KMS-11 (cell line): ENCODE measurements at regions not wholly inside any gene's neighbourhood (a gene's known extent, or its start where the extent isn't known, plus 50 kb on each side); places are given as distances from the start of the nearest gene placed in this dataset.

Experiments used
- H2AFZ ChIP-seq: fragments of 200-600 bp; sonication (generic); 2 replicates; pipeline ENCODE4 v1.6.1; 2016; ENCODE audit warnings: antibody characterized with exemption, mixed run types, low read depth
- H3K27ac ChIP-seq: fragments of 200-600 bp; sonication (generic); 2 replicates; pipeline ENCODE4 v1.6.1; 2016; ENCODE audit warnings: mild to moderate bottlenecking, mixed run types
- H3K27me3 ChIP-seq: fragments of 200-600 bp; sonication (generic); 2 replicates; pipeline ENCODE4 v1.6.1; 2017; ENCODE audit warnings: mild to moderate bottlenecking, low read depth, mixed run types, moderate library complexity; ENCODE audit not compliant: insufficient read depth
- H3K36me3 ChIP-seq: fragments of 200-600 bp; sonication (generic); 2 replicates; pipeline ENCODE4 v1.6.1; 2017; ENCODE audit warnings: mild to moderate bottlenecking, mixed run types; ENCODE audit not compliant: insufficient read depth
- H3K4me1 ChIP-seq: fragments of 200-600 bp; sonication (generic); 2 replicates; pipeline ENCODE4 v1.6.1; 2016; ENCODE audit warnings: mild to moderate bottlenecking, low read depth, mixed run types; ENCODE audit not compliant: poor library complexity, severe bottlenecking
- H3K4me2 ChIP-seq: fragments of 200-600 bp; sonication (generic); 2 replicates; pipeline ENCODE4 v1.7.0; 2016; ENCODE audit warnings: mild to moderate bottlenecking, mixed run types
- H3K4me3 ChIP-seq: fragments of 200-600 bp; sonication (generic); IDR thresholded peaks from 2 replicates; pipeline ENCODE4 v1.6.1; 2017; ENCODE audit warnings: low read depth, low read length, mixed read lengths; ENCODE audit not compliant: insufficient read depth
- H3K79me2 ChIP-seq: fragments of 200-600 bp; sonication (generic); 2 replicates; pipeline ENCODE4 v1.6.1; 2016; ENCODE audit warnings: low read depth, mixed run types; ENCODE audit not compliant: insufficient read depth
- H3K9ac ChIP-seq: fragments of 200-600 bp; sonication (generic); 2 replicates; pipeline ENCODE4 v1.6.1; 2016; ENCODE audit warnings: mild to moderate bottlenecking, mixed run types
- H4K20me1 ChIP-seq: fragments of 200-600 bp; sonication (generic); 2 replicates; pipeline ENCODE4 v1.6.1; 2016; ENCODE audit warnings: mild to moderate bottlenecking, mixed run types; ENCODE audit not compliant: insufficient read depth
- CTCF ChIP-seq: fragments of 200-600 bp; sonication (generic); conservative IDR thresholded peaks from 2 replicates; pipeline ENCODE4 v1.6.1; 2017; ENCODE audit warnings: low read depth, mild to moderate bottlenecking, antibody characterized with exemption, low read length, moderate library complexity, mixed read lengths

GRCh38 chr3:74332165-74332564, 282.3 kb downstream of the CNTN3 start:
- Histone ChIP-seq H3K4me2 (no peak overlapping the region), H3K27ac (no peak overlapping the region), H3K27me3 (no peaks in the 10 kb centered on the region), H2AFZ (no peak overlapping the region), H3K4me3 (no peak overlapping the region), H3K9ac (no peak overlapping the region), H3K36me3 (no peaks in the 10 kb centered on the region), H3K79me2 (no peaks in the 10 kb centered on the region), H4K20me1 (no peaks in the 10 kb centered on the region), H3K4me1 (no peaks in the 10 kb centered on the region)
- TF ChIP-seq CTCF = no peak

- no peak for TF ChIP-seq CTCF
- H3K79me2 ChIP-seq = no peaks in the 10 kb centered on the region
- no peaks in the 10 kb centered on the region for H3K36me3 ChIP-seq
- H3K4me1 ChIP-seq = no peaks in the 10 kb centered on the region
- H3K27me3 ChIP-seq = no peaks in the 10 kb centered on the region
- H4K20me1 ChIP-seq = no peaks in the 10 kb centered on the region
- no peak overlapping the region for H3K4me2 ChIP-seq
- no peak overlapping the region for H3K9ac ChIP-seq
- H3K27ac ChIP-seq = no peak overlapping the region
- no peak overlapping the region for H2AFZ ChIP-seq
- no peak overlapping the region for H3K4me3 ChIP-seq
Observed at GRCh38 chr3:74331711-74332110, 282.7 kb downstream of the CNTN3 start.

GRCh38 chr3:74329096-74329495, 285.4 kb downstream of the CNTN3 start:
- Histone ChIP-seq H3K4me2 (no peak overlapping the region), H3K4me1 (no peaks in the 10 kb centered on the region), H3K79me2 (no peaks in the 10 kb centered on the region), H4K20me1 (no peaks in the 10 kb centered on the region), H3K27me3 (no peaks in the 10 kb centered on the region), H3K27ac (no peak overlapping the region), H3K36me3 (no peaks in the 10 kb centered on the region), H2AFZ (no peak overlapping the region), H3K9ac (no peak overlapping the region), H3K4me3 (no peak overlapping the region)
- no peak for TF ChIP-seq CTCF

GRCh38 chr3:74328435-74328834, 286.0 kb downstream of the CNTN3 start:
- H3K27me3 ChIP-seq = no peaks in the 10 kb centered on the region

More at GRCh38 chr3:74328435-74328834, 286.0 kb downstream of the CNTN3 start:
- Histone ChIP-seq H2AFZ (no peak overlapping the region), H3K4me3 (no peak overlapping the region), H3K79me2 (no peaks in the 10 kb centered on the region), H3K4me2 (no peak overlapping the region), H3K27ac (no peak overlapping the region), H3K9ac (no peak overlapping the region), H3K4me1 (no peaks in the 10 kb centered on the region), H3K36me3 (no peaks in the 10 kb centered on the region), H4K20me1 (no peaks in the 10 kb centered on the region)
- no peak for TF ChIP-seq CTCF
